GM18517 (cell line): ENCODE measurements at regions not wholly inside any gene's neighbourhood (a gene's known extent, or its start where the extent isn't known, plus 50 kb on each side); places are given as distances from the start of the nearest gene placed in this dataset.

Source experiments
- ATAC-seq: cut with Tn5 transposase; IDR thresholded peaks from one replicate; pipeline ENCODE4 v1.9.1; 2021; ENCODE audit warnings: mild to moderate bottlenecking, moderate library complexity; ENCODE audit not compliant: unreplicated experiment

- no peak for ATAC-seq
Measured at GRCh38 chr12:107318806-107319532, 225.6 kb upstream of the CRY1 start.

GRCh38 chr12:107319533-107320032 lies 226.2 kb upstream of the CRY1 start:
- no peak for ATAC-seq

GRCh38 chr12:107320033-107320928 lies 226.9 kb upstream of the CRY1 start:
- ATAC-seq = no peak

- no peak for ATAC-seq
Measured at GRCh38 chr12:107320929-107321631, 227.7 kb upstream of the CRY1 start.

- no peak for ATAC-seq
Measured at GRCh38 chr12:107322063-107322462, 228.7 kb upstream of the CRY1 start.

GRCh38 chr12:107325075-107325608 lies 231.8 kb upstream of the CRY1 start:
- ATAC-seq = no peak

- ATAC-seq = no peak
Measured at GRCh38 chr12:107326237-107326636, 232.9 kb upstream of the CRY1 start.

- ATAC-seq = no peak
Measured at GRCh38 chr12:107327651-107328182, 234.4 kb upstream of the CRY1 start.

- ATAC-seq = no peak
Measured at GRCh38 chr12:107328442-107329133, 235.2 kb upstream of the CRY1 start.

GRCh38 chr12:107329569-107330324 lies 236.4 kb upstream of the CRY1 start:
- no peak for ATAC-seq

GRCh38 chr12:107330831-107331431 lies 237.6 kb upstream of the CRY1 start:
- ATAC-seq = no peak

- no peak for ATAC-seq
Measured at GRCh38 chr12:107331471-107331870, 238.1 kb upstream of the CRY1 start.

- ATAC-seq = no peak
Measured at GRCh38 chr12:107331912-107332311, 238.6 kb upstream of the CRY1 start.

GRCh38 chr12:107332743-107333142 lies 239.4 kb upstream of the CRY1 start:
- no peak for ATAC-seq

GRCh38 chr12:107335802-107336570 lies 242.6 kb upstream of the CRY1 start:
- ATAC-seq = no peak

- ATAC-seq = no peak
Measured at GRCh38 chr12:107336695-107337094, 243.3 kb upstream of the CRY1 start.

GRCh38 chr12:107337346-107338095 lies 244.2 kb upstream of the CRY1 start:
- no peak for ATAC-seq

GRCh38 chr12:107339487-107339886 lies 246.1 kb upstream of the CRY1 start:
- ATAC-seq = no peak
